ENCODE measurements at regions not wholly inside any gene's neighbourhood (a gene's known extent, or its start where the extent isn't known, plus 50 kb on each side); places are given as distances from the start of the nearest gene placed in this dataset.

DNA sequence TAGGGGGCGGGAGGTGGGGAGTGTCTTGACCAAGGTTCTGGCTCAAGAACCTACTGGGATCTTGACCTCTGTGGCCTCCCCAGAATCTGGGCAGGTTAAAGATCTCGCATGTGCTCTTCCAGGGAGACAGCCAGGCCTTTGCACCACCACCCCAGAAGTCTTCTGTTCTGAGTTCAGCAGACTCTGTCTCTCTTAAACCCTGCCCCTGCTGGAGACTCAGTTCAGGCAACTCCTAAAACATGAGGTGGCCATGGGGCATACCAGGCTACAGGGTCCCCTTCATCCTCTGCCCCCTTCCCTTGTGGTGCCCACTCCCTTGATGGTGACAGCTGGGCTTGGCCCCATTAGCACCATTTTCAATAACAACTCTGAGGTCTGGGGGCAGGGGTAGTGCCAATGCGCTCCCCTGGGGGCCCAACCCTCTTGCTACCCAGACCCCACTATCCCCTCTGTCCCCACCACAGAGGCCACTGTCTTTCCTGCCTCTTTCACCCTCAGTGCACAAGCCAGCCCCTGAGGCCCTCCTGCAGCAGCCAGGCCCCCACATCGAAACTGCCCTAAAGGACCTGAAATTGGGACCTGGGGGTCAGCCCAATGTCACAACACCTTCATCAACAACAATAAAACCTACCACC, 132.7 kb upstream of the RUNX3 start:
- Histone ChIP-seq H3K36me3 (ENCODE audit: control insufficient read depth, insufficient read depth, low read length) (no peaks in the 10 kb centered on the region), H3K27me3 (ENCODE audit: control insufficient read depth, insufficient read depth, low read length) (no peaks in the 10 kb centered on the region), H3K4me1 (ENCODE audit: control insufficient read depth, insufficient read depth, low read length) (peaks cover 3% of the 10 kb centered on the region), H3K4me3 (ENCODE audit: low read depth, low read length) (no peak overlapping the region), H3K9ac (ENCODE audit: low read depth, low read length) (no peak overlapping the region), H3K9me3 (ENCODE audit: control insufficient read depth, insufficient read depth, low read length) (no peaks in the 10 kb centered on the region)

DNA sequence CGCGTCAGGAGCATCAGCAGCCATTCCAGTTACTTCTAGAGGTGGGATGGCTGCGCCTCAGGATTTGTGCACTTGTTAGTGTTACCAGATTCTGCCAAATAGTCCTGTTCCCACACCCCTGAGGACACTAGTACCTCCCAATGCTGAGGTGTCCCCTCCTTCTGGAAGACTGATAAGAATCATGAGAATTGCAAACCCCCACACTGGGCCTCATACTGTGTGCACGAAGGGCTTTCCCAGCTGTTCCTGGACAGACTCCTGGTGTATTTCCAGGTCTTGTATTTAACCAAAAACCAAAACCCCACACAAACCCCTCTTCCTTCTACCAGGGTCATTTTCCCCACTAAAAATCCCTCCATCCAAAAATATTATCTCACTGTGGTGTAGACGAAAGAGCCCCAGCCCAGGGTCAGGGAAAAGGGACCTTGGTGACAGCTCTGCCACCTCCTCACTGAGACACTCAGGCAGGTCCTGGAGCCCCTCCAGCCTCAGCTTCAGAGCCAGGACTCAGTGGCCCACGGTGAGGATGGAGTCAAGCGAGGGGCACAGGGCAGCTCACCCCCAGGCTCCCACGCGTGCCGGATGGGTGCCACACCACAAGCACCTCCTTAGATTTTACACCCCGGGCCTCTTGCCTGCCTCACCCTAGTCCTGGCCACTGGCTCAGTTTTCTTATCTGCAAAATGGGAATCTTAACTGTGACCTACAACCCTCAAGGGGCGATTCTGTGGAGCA, 131.4 kb upstream of the RUNX3 start:
- H3K4me3 ChIP-seq (ENCODE audit: low read depth, low read length) = no peak overlapping the region
- no peaks in the 10 kb centered on the region for H3K9me3 ChIP-seq (ENCODE audit: control insufficient read depth, insufficient read depth, low read length)
- H3K9ac ChIP-seq (ENCODE audit: low read depth, low read length) = no peak overlapping the region
- H3K36me3 ChIP-seq (ENCODE audit: control insufficient read depth, insufficient read depth, low read length) = no peaks in the 10 kb centered on the region
- H3K4me1 ChIP-seq (ENCODE audit: control insufficient read depth, insufficient read depth, low read length) = no peaks in the 10 kb centered on the region
- H3K27me3 ChIP-seq (ENCODE audit: control insufficient read depth, insufficient read depth, low read length) = no peaks in the 10 kb centered on the region

DNA sequence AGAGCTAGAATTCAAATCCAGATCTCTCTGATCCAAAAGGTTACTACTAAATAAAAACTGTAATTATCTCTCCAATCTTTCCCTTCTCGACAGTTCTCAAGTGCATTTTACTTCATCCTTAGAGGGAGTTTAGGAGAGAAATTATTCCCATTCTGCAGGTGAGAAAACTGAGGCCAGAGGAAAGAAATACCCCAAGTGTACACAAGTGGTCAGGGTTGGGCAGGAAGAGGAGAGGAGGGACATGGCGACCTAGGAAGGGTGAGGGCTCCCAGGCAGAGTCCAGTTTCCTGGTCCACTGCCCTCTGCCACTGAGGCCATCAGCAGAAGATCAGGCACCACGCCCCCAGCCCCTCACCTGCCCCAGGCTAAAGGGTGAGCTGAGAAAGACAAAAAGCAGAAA, 127.1 kb upstream of the RUNX3 start:
- Histone ChIP-seq H3K9ac (ENCODE audit: low read depth, low read length) (no peak overlapping the region), H3K4me3 (ENCODE audit: low read depth, low read length) (no peak overlapping the region), H3K36me3 (ENCODE audit: control insufficient read depth, insufficient read depth, low read length) (no peaks in the 10 kb centered on the region), H3K27me3 (ENCODE audit: control insufficient read depth, insufficient read depth, low read length) (no peaks in the 10 kb centered on the region), H3K9me3 (ENCODE audit: control insufficient read depth, insufficient read depth, low read length) (no peaks in the 10 kb centered on the region), H3K4me1 (ENCODE audit: control insufficient read depth, insufficient read depth, low read length) (no peaks in the 10 kb centered on the region)

DNA sequence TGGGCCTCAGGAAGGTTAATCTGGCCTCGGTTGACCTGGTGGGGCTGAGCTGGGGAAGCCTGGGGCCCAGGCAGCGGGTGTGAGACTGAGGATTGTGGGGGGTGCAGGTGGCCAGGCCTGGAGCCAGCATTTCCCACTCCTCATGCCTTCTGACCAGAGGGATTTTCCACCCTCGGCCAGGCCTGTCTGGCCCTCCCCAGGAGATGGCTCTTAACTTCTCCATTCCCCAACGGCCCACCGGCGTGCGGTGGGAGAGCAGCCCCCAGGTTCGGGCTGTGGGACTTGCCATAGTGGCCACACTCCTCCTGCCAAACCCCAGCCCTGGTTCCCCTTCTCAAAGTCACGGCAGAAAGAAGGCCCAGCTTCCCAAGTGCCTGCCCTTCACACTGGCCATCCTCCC, 126.5 kb upstream of the RUNX3 start:
- Histone ChIP-seq H3K9ac (ENCODE audit: low read depth, low read length) (no peak overlapping the region), H3K4me3 (ENCODE audit: low read depth, low read length) (no peak overlapping the region), H3K36me3 (ENCODE audit: control insufficient read depth, insufficient read depth, low read length) (no peaks in the 10 kb centered on the region), H3K27me3 (ENCODE audit: control insufficient read depth, insufficient read depth, low read length) (no peaks in the 10 kb centered on the region), H3K9me3 (ENCODE audit: control insufficient read depth, insufficient read depth, low read length) (no peaks in the 10 kb centered on the region), H3K4me1 (ENCODE audit: control insufficient read depth, insufficient read depth, low read length) (no peaks in the 10 kb centered on the region)

DNA sequence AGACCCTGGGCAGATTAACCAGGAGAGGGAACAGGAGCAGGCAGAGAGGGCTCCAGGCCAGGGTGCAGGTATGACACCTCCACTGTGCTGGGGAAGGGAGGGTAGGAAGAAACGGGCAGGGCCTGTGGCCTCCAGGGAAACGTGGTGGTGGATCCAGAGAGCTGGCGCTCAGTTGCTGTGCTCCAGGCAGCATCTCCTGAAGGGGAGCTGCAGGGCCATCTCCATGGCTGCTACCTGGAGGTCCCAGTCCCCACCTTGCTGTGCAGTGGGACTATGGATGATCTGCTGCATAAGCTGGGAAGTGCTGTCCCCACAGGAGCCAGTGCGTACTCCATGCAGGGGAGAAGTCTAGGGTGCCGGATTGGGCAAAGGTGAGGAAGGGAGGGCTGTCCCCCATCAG, 125.9 kb upstream of the RUNX3 start:
- H3K9ac ChIP-seq (ENCODE audit: low read depth, low read length) = no peak overlapping the region
- no peak overlapping the region for H3K4me3 ChIP-seq (ENCODE audit: low read depth, low read length)
- no peaks in the 10 kb centered on the region for H3K27me3 ChIP-seq (ENCODE audit: control insufficient read depth, insufficient read depth, low read length)
- no peaks in the 10 kb centered on the region for H3K4me1 ChIP-seq (ENCODE audit: control insufficient read depth, insufficient read depth, low read length)
- no peaks in the 10 kb centered on the region for H3K36me3 ChIP-seq (ENCODE audit: control insufficient read depth, insufficient read depth, low read length)
- no peaks in the 10 kb centered on the region for H3K9me3 ChIP-seq (ENCODE audit: control insufficient read depth, insufficient read depth, low read length)

DNA sequence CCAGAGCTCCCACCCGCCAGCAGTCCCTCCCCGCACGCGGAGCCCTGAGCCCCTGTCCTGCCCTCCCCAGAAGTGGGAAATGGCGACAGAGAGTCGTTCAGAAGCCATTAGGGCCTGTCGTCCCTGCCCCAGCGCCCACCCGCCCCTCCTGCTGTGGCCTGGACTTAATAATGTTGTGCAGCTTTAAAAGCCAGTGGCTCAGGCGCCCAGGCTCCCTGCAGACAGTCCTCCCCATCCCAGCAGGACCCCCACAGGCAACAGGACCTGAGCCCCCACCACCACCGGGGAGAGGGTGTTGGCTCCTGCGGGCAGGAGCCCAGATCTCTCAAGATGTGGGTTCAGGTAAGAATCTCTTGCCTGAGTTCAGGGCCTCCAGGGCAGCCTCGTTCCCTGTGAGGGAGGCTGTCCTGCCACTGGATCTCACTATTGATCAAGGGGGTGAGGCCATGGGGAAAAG, 125.3 kb upstream of the RUNX3 start:
- no peaks in the 10 kb centered on the region for H3K27me3 ChIP-seq (ENCODE audit: control insufficient read depth, insufficient read depth, low read length)
- H3K36me3 ChIP-seq (ENCODE audit: control insufficient read depth, insufficient read depth, low read length) = no peaks in the 10 kb centered on the region
- no peak overlapping the region for H3K9ac ChIP-seq (ENCODE audit: low read depth, low read length)
- H3K4me3 ChIP-seq (ENCODE audit: low read depth, low read length) = no peak overlapping the region
- H3K4me1 ChIP-seq (ENCODE audit: control insufficient read depth, insufficient read depth, low read length) = no peaks in the 10 kb centered on the region
- no peaks in the 10 kb centered on the region for H3K9me3 ChIP-seq (ENCODE audit: control insufficient read depth, insufficient read depth, low read length)

DNA sequence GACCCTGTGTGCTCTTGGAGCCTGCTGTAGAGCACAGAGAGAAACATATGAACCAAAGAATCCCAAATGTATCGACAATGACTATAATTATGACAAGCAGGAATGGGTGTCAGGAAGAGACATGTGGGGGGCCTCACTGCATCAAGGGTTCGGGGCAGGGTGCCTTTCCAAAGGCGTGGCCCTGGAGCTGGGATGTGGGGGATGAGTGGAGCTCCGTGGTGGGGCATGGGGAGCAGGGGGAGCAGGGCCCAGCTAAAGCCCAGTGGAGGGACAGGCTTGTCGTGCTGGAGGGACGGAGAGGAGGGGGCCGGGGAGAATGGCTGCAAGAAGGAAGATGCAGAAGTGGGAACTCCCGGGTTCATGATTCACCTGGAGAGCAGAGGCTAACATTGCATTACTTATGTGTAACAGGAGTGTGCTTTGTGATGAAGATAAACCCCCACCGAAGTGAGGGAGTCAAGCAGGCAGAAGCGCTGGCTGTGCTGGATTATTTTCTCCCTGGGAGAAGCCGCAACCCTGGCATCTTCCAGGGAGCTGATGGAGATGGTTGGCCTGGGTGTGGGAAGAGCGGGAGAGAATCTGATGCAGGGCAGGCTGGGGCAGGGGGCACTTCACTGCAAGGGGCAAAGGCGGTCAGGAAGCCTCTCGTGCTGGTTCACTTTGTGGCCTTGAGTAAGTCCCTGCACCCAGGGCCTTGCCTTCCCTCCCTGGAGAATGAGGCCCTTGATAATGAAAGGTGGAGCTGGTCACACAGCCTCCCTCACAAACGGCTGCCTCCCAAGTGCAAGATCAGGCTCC, 124.6 kb upstream of the RUNX3 start:
- Histone ChIP-seq H3K9ac (ENCODE audit: low read depth, low read length) (no peak overlapping the region), H3K27me3 (ENCODE audit: control insufficient read depth, insufficient read depth, low read length) (no peaks in the 10 kb centered on the region), H3K36me3 (ENCODE audit: control insufficient read depth, insufficient read depth, low read length) (no peaks in the 10 kb centered on the region), H3K4me3 (ENCODE audit: low read depth, low read length) (no peak overlapping the region), H3K4me1 (ENCODE audit: control insufficient read depth, insufficient read depth, low read length) (no peaks in the 10 kb centered on the region), H3K9me3 (ENCODE audit: control insufficient read depth, insufficient read depth, low read length) (no peaks in the 10 kb centered on the region)

DNA sequence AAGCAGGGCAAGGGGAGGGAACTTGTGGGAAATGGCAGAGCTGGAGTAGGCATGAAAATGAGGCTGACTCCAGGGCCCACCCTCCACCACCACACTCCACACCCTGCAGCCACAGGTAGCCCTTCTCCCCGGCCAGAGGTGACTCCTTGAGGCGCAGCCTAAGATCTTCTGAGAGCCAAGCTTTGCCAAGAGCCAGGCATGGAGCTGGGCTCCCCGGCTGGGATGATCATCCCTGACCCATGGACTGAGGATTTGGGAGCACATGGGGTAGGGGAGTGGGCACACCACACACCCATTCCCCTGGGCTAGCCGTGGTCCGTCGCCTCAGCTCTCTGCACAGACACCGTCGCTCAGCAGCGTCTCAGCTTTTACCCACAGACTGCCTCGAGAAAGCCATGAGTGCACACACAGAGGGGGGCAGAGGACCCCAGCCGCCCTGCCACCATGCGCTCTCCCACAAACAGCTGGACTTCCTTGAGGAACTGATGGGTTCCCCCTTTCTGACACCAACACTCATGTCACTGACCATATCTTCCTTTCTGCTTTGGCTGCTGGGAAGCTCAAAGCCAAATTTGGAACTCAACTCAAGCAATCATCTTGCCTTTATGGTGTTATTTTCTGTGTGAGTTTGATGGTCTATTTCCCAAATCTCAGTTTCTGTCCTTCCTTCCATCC, 123.6 kb upstream of the RUNX3 start:
- no peak overlapping the region for H3K9ac ChIP-seq (ENCODE audit: low read depth, low read length)
- no peaks in the 10 kb centered on the region for H3K4me1 ChIP-seq (ENCODE audit: control insufficient read depth, insufficient read depth, low read length)
- H3K36me3 ChIP-seq (ENCODE audit: control insufficient read depth, insufficient read depth, low read length) = no peaks in the 10 kb centered on the region
- no peaks in the 10 kb centered on the region for H3K27me3 ChIP-seq (ENCODE audit: control insufficient read depth, insufficient read depth, low read length)
- H3K9me3 ChIP-seq (ENCODE audit: control insufficient read depth, insufficient read depth, low read length) = no peaks in the 10 kb centered on the region
- H3K4me3 ChIP-seq (ENCODE audit: low read depth, low read length) = no peak overlapping the region

DNA sequence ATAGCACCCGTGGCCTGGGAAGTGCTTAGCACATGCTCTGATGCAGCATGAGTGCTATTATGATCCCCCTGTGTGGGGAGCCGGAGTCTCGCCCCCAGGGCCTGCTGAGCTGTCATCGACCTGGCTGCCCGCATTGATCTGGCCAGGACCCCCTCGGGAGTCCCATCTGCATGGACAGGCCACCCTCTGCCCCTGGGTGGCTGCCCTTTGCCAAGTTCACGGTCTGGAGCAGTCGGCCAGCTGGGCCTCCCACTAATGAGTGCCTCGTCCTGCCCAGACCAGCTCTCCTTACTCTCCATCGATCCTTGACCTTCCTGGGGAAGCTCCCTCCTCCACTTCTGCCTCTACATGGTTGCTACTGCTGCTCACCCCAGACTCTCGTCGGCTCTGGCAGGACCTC, 121.8 kb upstream of the RUNX3 start:
- Histone ChIP-seq H3K27me3 (ENCODE audit: control insufficient read depth, insufficient read depth, low read length) (no peaks in the 10 kb centered on the region), H3K4me1 (ENCODE audit: control insufficient read depth, insufficient read depth, low read length) (no peaks in the 10 kb centered on the region), H3K9me3 (ENCODE audit: control insufficient read depth, insufficient read depth, low read length) (no peaks in the 10 kb centered on the region), H3K9ac (ENCODE audit: low read depth, low read length) (no peak overlapping the region), H3K4me3 (ENCODE audit: low read depth, low read length) (no peak overlapping the region), H3K36me3 (ENCODE audit: control insufficient read depth, insufficient read depth, low read length) (no peaks in the 10 kb centered on the region)

DNA sequence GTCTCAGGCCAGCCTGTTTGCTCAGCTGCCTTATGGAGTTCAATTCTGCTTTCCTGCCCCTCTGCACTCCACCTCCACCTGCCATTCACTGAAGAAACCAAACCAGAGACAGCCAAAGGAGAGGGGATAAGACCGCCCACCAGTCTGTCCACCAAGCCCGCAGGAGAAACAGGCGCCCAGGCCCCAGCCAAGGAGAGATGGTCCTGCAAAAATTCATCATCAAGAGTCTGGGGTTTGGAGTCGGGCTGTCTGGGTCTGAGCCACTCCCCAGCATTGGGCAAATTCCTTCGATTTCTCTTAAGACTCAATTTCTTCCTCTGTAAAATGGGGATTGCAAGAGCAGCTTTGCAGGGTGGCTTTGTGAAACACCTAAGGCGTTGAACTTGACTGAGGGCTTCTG, 121.4 kb upstream of the RUNX3 start:
- no peaks in the 10 kb centered on the region for H3K27me3 ChIP-seq (ENCODE audit: control insufficient read depth, insufficient read depth, low read length)
- no peak overlapping the region for H3K4me3 ChIP-seq (ENCODE audit: low read depth, low read length)
- H3K9me3 ChIP-seq (ENCODE audit: control insufficient read depth, insufficient read depth, low read length) = no peaks in the 10 kb centered on the region

DNA sequence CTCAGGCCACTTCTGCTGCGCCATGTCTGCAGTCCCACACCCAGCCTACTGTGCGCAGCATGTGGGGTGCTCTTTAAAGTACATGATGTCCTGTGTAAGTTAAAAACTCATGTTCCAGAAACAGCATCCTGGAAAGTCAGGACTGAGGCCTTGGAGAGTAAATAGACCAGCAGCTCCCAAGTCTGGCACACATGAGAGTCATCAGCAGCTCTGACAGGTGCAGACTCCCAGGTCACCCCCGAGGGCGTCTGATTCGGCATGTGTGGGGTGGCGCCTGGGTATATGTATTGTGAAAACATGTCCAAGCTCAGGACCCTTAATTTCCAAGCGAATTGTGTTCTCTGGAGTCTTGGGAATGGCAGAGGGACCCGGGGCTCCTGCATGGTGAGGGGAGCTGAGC, 120.1 kb upstream of the RUNX3 start:
- Histone ChIP-seq H3K36me3 (ENCODE audit: control insufficient read depth, insufficient read depth, low read length) (no peaks in the 10 kb centered on the region), H3K9me3 (ENCODE audit: control insufficient read depth, insufficient read depth, low read length) (no peaks in the 10 kb centered on the region), H3K9ac (ENCODE audit: low read depth, low read length) (no peak overlapping the region), H3K4me3 (ENCODE audit: low read depth, low read length) (no peak overlapping the region), H3K4me1 (ENCODE audit: control insufficient read depth, insufficient read depth, low read length) (no peaks in the 10 kb centered on the region), H3K27me3 (ENCODE audit: control insufficient read depth, insufficient read depth, low read length) (no peaks in the 10 kb centered on the region)

More for the DNA sequence above, 121.4 kb upstream of the RUNX3 start:
- Histone ChIP-seq H3K36me3 (ENCODE audit: control insufficient read depth, insufficient read depth, low read length) (no peaks in the 10 kb centered on the region), H3K9ac (ENCODE audit: low read depth, low read length) (no peak overlapping the region), H3K4me1 (ENCODE audit: control insufficient read depth, insufficient read depth, low read length) (no peaks in the 10 kb centered on the region)
